Erythroblast (primary cell): ENCODE measurements at regions not wholly inside any gene's neighbourhood (a gene's known extent, or its start where the extent isn't known, plus 50 kb on each side); places are given as distances from the start of the nearest gene placed in this dataset.

ENCODE experiments used
- GATA1 ChIP-seq: IDR thresholded peaks from 2 replicates; pipeline ENCODE4 v1.6.1; 2011; ENCODE audit warnings: low read depth, mild to moderate bottlenecking, control low read depth, low read length, moderate library complexity
- POLR2A ChIP-seq: IDR thresholded peaks from 2 replicates; pipeline ENCODE4 v1.6.1; 2011; ENCODE audit warnings: mild to moderate bottlenecking, low read length

- TF ChIP-seq POLR2A (no peak), GATA1 (no peak)
These were observed 137.0 kb downstream of the YIPF5 start for GRCh38 chr5:144033486-144033885.
